Keratinocyte (primary cell): ENCODE measurements at regions not wholly inside any gene's neighbourhood (a gene's known extent, or its start where the extent isn't known, plus 50 kb on each side); places are given as distances from the start of the nearest gene placed in this dataset.

Experiments used
- DNase-seq: peaks from one replicate; pipeline ENCODE4 v3.0.0-alpha.2; 2011; ENCODE audit warnings: low read depth, missing footprints, low spot score
- FAIRE-seq: peaks from 2 replicates; lab custom pipeline; 2011; peaks lifted over from hg19 to GRCh38; lab: Jason Lieb, UNC
- H2AFZ ChIP-seq: 2 replicates; pipeline ENCODE4 v1.6.0; 2012; ENCODE audit warnings: low read length, control low read depth, inconsistent platforms; ENCODE audit not compliant: control insufficient read depth
- H3K27ac ChIP-seq: 2 replicates; pipeline ENCODE4 v1.5.1; 2011; ENCODE audit warnings: low read length; ENCODE audit not compliant: control insufficient read depth, insufficient read depth
- H3K27me3 ChIP-seq: 3 replicates; pipeline ENCODE4 v1.6.0; 2011; ENCODE audit warnings: low read length; ENCODE audit not compliant: control insufficient read depth, insufficient read depth; ENCODE audit errors: extremely low read depth
- H3K36me3 ChIP-seq, 2 experiments: 2 replicates in 1 of 2; 3 replicates in 1 of 2; pipeline ENCODE4 v1.5.1; 2011; ENCODE audit warnings: low read length in 2 of 2, mild to moderate bottlenecking in 1 of 2; ENCODE audit not compliant: control insufficient read depth in 2 of 2, insufficient read depth in 2 of 2; ENCODE audit errors: extremely low read depth in 1 of 2
- H3K4me1 ChIP-seq: 3 replicates; pipeline ENCODE4 v1.5.1; 2011; ENCODE audit warnings: low read length; ENCODE audit not compliant: control insufficient read depth, insufficient read depth; ENCODE audit errors: extremely low read depth
- H3K4me2 ChIP-seq: 3 replicates; pipeline ENCODE4 v1.6.0; 2011; ENCODE audit warnings: low read depth, low read length; ENCODE audit not compliant: control insufficient read depth, insufficient read depth; ENCODE audit errors: extremely low read depth
- H3K4me3 ChIP-seq, 3 experiments: fragments of 200-600 bp in 1 of 3; sonication (generic) in 1 of 3; 2 replicates in 2 of 3; 3 replicates in 1 of 3; pipeline ENCODE4 v1.5.1; 2011 to 2016; ENCODE audit warnings: low read length in 3 of 3, mild to moderate bottlenecking in 3 of 3, control low read depth in 2 of 3, inconsistent platforms in 1 of 3, low read depth in 1 of 3, mixed read lengths in 1 of 3, mixed run types in 1 of 3, moderate library complexity in 1 of 3; ENCODE audit not compliant: control insufficient read depth in 2 of 3, insufficient read depth in 2 of 3; ENCODE audit errors: extremely low read depth in 1 of 3
- H3K79me2 ChIP-seq: 2 replicates; pipeline ENCODE4 v1.6.0; 2012; ENCODE audit warnings: low read length; ENCODE audit not compliant: control insufficient read depth, insufficient read depth
- H3K9ac ChIP-seq: 3 replicates; pipeline ENCODE4 v1.6.0; 2011; ENCODE audit warnings: low read length; ENCODE audit not compliant: control insufficient read depth, insufficient read depth; ENCODE audit errors: extremely low read depth
- H3K9me1 ChIP-seq: 3 replicates; pipeline ENCODE4 v1.6.0; 2011; ENCODE audit warnings: low read length; ENCODE audit not compliant: control insufficient read depth, insufficient read depth; ENCODE audit errors: extremely low read depth
- H3K9me3 ChIP-seq: 2 replicates; pipeline ENCODE4 v1.5.1; 2012; ENCODE audit warnings: low read depth, low read length; ENCODE audit not compliant: control insufficient read depth
- H4K20me1 ChIP-seq: 3 replicates; pipeline ENCODE4 v1.6.0; 2011; ENCODE audit warnings: low read length; ENCODE audit not compliant: control insufficient read depth, insufficient read depth; ENCODE audit errors: extremely low read depth
- CTCF ChIP-seq, 3 experiments: IDR thresholded peaks in 1 of 3; conservative IDR thresholded peaks in 1 of 3; optimal IDR thresholded peaks in 1 of 3; 2 replicates in 2 of 3; 3 replicates in 1 of 3; pipeline versions ENCODE3 to v1.5.1; 2011; ENCODE audit warnings: low read length in 3 of 3, mild to moderate bottlenecking in 3 of 3, moderate library complexity in 2 of 3, control low read depth in 1 of 3, inconsistent platforms in 1 of 3; ENCODE audit not compliant: insufficient read depth in 2 of 3; ENCODE audit errors: extremely low read depth in 1 of 3
- EZH2 ChIP-seq: IDR thresholded peaks from one replicate; pipeline ENCODE4 v1.6.1; 2012; ENCODE audit warnings: inconsistent platforms, mild to moderate bottlenecking, low read length, moderate library complexity
- dilution Hi-C: fragments of 300-500 bp; cut with MboI; formaldehyde crosslinking; loops from one replicate; pipeline ENCODE4 v1.7.0; 2020; ENCODE audit warnings: low sequenced_read_pairs; ENCODE audit not compliant: extremely low pct_ligation_motif_present

- no peak for FAIRE-seq
- DNase-seq = no peak
- no peak overlapping the region for H3K9ac ChIP-seq
Measured at GRCh38 chr3:80978216-80978969, 783.1 kb downstream of the GBE1 start.

GRCh38 chr3:80970292-80970691, 791.2 kb downstream of the GBE1 start:
- Histone ChIP-seq H3K9me1 (no peaks in the 10 kb centered on the region), H3K4me3 (no peak overlapping the region), H3K79me2 (no peaks in the 10 kb centered on the region), H3K4me2 (no peak overlapping the region), H4K20me1 (no peaks in the 10 kb centered on the region), H3K27ac (no peak overlapping the region), H3K9me3 (no peaks in the 10 kb centered on the region), H3K36me3 (no peaks in the 10 kb centered on the region), H3K9ac (no peak overlapping the region), H2AFZ (no peak overlapping the region), H3K4me1 (no peaks in the 10 kb centered on the region), H3K27me3 (no peaks in the 10 kb centered on the region)
- no peak for FAIRE-seq
- no peak for DNase-seq
- dilution Hi-C loops = no loop called here
- TF ChIP-seq CTCF (optimal IDR thresholded peaks at IDR 0.05 in 1 of 3, IDR thresholded peaks at IDR 0.05 in 1 of 3, conservative IDR thresholded peaks at IDR 0.05 in 1 of 3; ENCODE audit: extremely low read depth in 1 of 3, insufficient read depth in 2 of 3, low read length in 3 of 3) = no peak
- TF ChIP-seq EZH2 = no peak

More at GRCh38 chr3:80978216-80978969, 783.1 kb downstream of the GBE1 start:
- Histone ChIP-seq H3K9me3 (no peaks in the 10 kb centered on the region), H3K9me1 (no peaks in the 10 kb centered on the region), H3K79me2 (no peaks in the 10 kb centered on the region), H3K36me3 (no peaks in the 10 kb centered on the region), H3K4me3 (no peak overlapping the region), H2AFZ (no peak overlapping the region), H3K4me2 (no peak overlapping the region), H3K27me3 (no peaks in the 10 kb centered on the region), H3K4me1 (no peaks in the 10 kb centered on the region), H3K27ac (no peak overlapping the region), H4K20me1 (no peaks in the 10 kb centered on the region)
- dilution Hi-C loops = no loop called here
- TF ChIP-seq EZH2 = no peak
- no peak for TF ChIP-seq CTCF (optimal IDR thresholded peaks at IDR 0.05 in 1 of 3, IDR thresholded peaks at IDR 0.05 in 1 of 3, conservative IDR thresholded peaks at IDR 0.05 in 1 of 3; ENCODE audit: extremely low read depth in 1 of 3, insufficient read depth in 2 of 3, low read length in 3 of 3)
